Astrocyte (in vitro differentiated cells and primary cell): ENCODE measurements at regions not wholly inside any gene's neighbourhood (a gene's known extent, or its start where the extent isn't known, plus 50 kb on each side); places are given as distances from the start of the nearest gene placed in this dataset.

Experiments used
- DNase-seq: peaks from one replicate; pipeline ENCODE4 v3.0.0-alpha.2; 2010; ENCODE audit warnings: low read depth
- FAIRE-seq: peaks from 2 replicates; lab custom pipeline; 2011; peaks lifted over from hg19 to GRCh38; lab: Jason Lieb, UNC
- H2AFZ ChIP-seq: 2 replicates; pipeline ENCODE4 v1.6.0; 2012; ENCODE audit warnings: low read depth, low read length, inconsistent platforms
- H3K27ac ChIP-seq: 2 replicates; pipeline ENCODE4 v1.5.1; 2011; ENCODE audit warnings: low read depth, low read length, inconsistent platforms
- H3K27me3 ChIP-seq: 2 replicates; pipeline ENCODE4 v1.6.0; 2011; ENCODE audit warnings: low read length, inconsistent platforms; ENCODE audit not compliant: insufficient read depth
- H3K36me3 ChIP-seq: 2 replicates; pipeline ENCODE4 v1.5.1; 2011; ENCODE audit warnings: low read length, inconsistent platforms; ENCODE audit not compliant: insufficient read depth
- H3K4me1 ChIP-seq: 2 replicates; pipeline ENCODE4 v1.5.1; 2011; ENCODE audit warnings: low read length, inconsistent platforms; ENCODE audit not compliant: insufficient read depth
- H3K4me2 ChIP-seq: 2 replicates; pipeline ENCODE4 v1.6.0; 2012; ENCODE audit warnings: low read length, inconsistent platforms
- H3K4me3 ChIP-seq: 2 replicates; pipeline ENCODE4 v1.5.1; 2011; ENCODE audit warnings: low read depth, mild to moderate bottlenecking, low read length, inconsistent platforms; ENCODE audit not compliant: insufficient read depth
- H3K79me2 ChIP-seq: 2 replicates; pipeline ENCODE4 v1.6.0; 2012; ENCODE audit warnings: mild to moderate bottlenecking, low read length, inconsistent platforms; ENCODE audit not compliant: insufficient read depth
- H3K9ac ChIP-seq: 2 replicates; pipeline ENCODE4 v1.6.0; 2012; ENCODE audit warnings: mild to moderate bottlenecking, low read length, inconsistent platforms
- H3K9me3 ChIP-seq: 2 replicates; pipeline ENCODE4 v1.5.1; 2012; ENCODE audit warnings: low read depth, mild to moderate bottlenecking, low read length, inconsistent platforms; ENCODE audit not compliant: insufficient read depth
- H4K20me1 ChIP-seq: 2 replicates; pipeline ENCODE4 v1.6.0; 2012; ENCODE audit warnings: low read length, inconsistent platforms; ENCODE audit not compliant: insufficient read depth
- H3K27ac Mint-ChIP-seq: one replicate; pipeline ENCODE4 v1.8.0; 2021; ENCODE audit warnings: mild to moderate bottlenecking, mixed read lengths; ENCODE audit not compliant: unreplicated experiment
- H3K27me3 Mint-ChIP-seq: one replicate; pipeline ENCODE4 v1.8.0; 2021; ENCODE audit warnings: low read depth, mixed read lengths; ENCODE audit not compliant: unreplicated experiment
- H3K36me3 Mint-ChIP-seq: one replicate; pipeline ENCODE4 v1.8.0; 2021; ENCODE audit warnings: low read depth, mixed read lengths; ENCODE audit not compliant: unreplicated experiment
- H3K4me1 Mint-ChIP-seq: one replicate; pipeline ENCODE4 v1.8.0; 2021; ENCODE audit warnings: low read depth, mixed read lengths; ENCODE audit not compliant: unreplicated experiment
- H3K4me3 Mint-ChIP-seq: one replicate; pipeline ENCODE4 v1.8.0; 2021; ENCODE audit warnings: mild to moderate bottlenecking, moderate library complexity, mixed read lengths; ENCODE audit not compliant: unreplicated experiment
- H3K9me3 Mint-ChIP-seq: one replicate; pipeline ENCODE4 v1.8.0; 2021; ENCODE audit warnings: mild to moderate bottlenecking, mixed read lengths; ENCODE audit not compliant: unreplicated experiment
- CTCF ChIP-seq: IDR thresholded peaks from 2 replicates; pipeline ENCODE4 v1.5.1; 2011; ENCODE audit warnings: low read depth, mild to moderate bottlenecking, inconsistent platforms, low read length, moderate library complexity; ENCODE audit not compliant: insufficient read depth
- EZH2 ChIP-seq: IDR thresholded peaks from 2 replicates; pipeline ENCODE4 v1.6.1; 2012; ENCODE audit warnings: mild to moderate bottlenecking, low read length, inconsistent platforms; ENCODE audit not compliant: insufficient read depth

- Histone ChIP-seq H3K79me2 (no peaks in the 10 kb centered on the region), H3K4me3 (no peak overlapping the region), H3K4me2 (no peak overlapping the region), H2AFZ (no peak overlapping the region), H3K4me1 (no peaks in the 10 kb centered on the region), H3K9ac (no peak overlapping the region), H3K9me3 (no peaks in the 10 kb centered on the region), H3K36me3 (no peaks in the 10 kb centered on the region), H3K27me3 (no peaks in the 10 kb centered on the region), H3K27ac (no peak overlapping the region), H4K20me1 (no peaks in the 10 kb centered on the region)
- DNase-seq (no peak), FAIRE-seq (no peak)
- H3K4me3 Mint-ChIP-seq, result no peak overlapping the region
- peaks cover 3% of the 10 kb centered on the region for H3K9me3 Mint-ChIP-seq
- H3K27ac Mint-ChIP-seq, result no peak overlapping the region
- no peaks in the 10 kb centered on the region for H3K36me3 Mint-ChIP-seq
- H3K27me3 Mint-ChIP-seq, result no peaks in the 10 kb centered on the region
- no peak for TF ChIP-seq EZH2
- no peak for TF ChIP-seq CTCF
- H3K4me1 Mint-ChIP-seq, result no peaks in the 10 kb centered on the region
Observed at GRCh38 chr2:208552943-208553342, 146.4 kb downstream of the PTH2R start.

- no peak for TF ChIP-seq CTCF
- no peak for TF ChIP-seq EZH2
Observed at GRCh38 chr2:208556983-208557484, 150.4 kb downstream of the PTH2R start.

GRCh38 chr2:208565690-208566416 lies 159.3 kb downstream of the PTH2R start:
- Histone ChIP-seq H2AFZ (no peak overlapping the region), H3K27ac (no peak overlapping the region), H3K27me3 (no peaks in the 10 kb centered on the region), H3K9ac (no peak overlapping the region), H3K4me2 (no peak overlapping the region), H4K20me1 (no peaks in the 10 kb centered on the region), H3K4me1 (no peaks in the 10 kb centered on the region), H3K36me3 (no peaks in the 10 kb centered on the region), H3K79me2 (no peaks in the 10 kb centered on the region), H3K9me3 (no peaks in the 10 kb centered on the region), H3K4me3 (no peak overlapping the region)
- peaks cover 3% of the 10 kb centered on the region for H3K9me3 Mint-ChIP-seq
- H3K36me3 Mint-ChIP-seq, result no peaks in the 10 kb centered on the region
- TF ChIP-seq EZH2 (no peak), CTCF (no peak)
- DNase-seq, result no peak
- no peak overlapping the region for H3K4me3 Mint-ChIP-seq
- no peak for FAIRE-seq
- H3K27ac Mint-ChIP-seq, result no peak overlapping the region
- H3K27me3 Mint-ChIP-seq, result no peaks in the 10 kb centered on the region
- no peaks in the 10 kb centered on the region for H3K4me1 Mint-ChIP-seq

More at GRCh38 chr2:208556983-208557484, 150.4 kb downstream of the PTH2R start:
- H3K9me3 Mint-ChIP-seq, result peaks cover 1% of the 10 kb centered on the region
- H3K4me1 ChIP-seq, result no peaks in the 10 kb centered on the region
- H3K4me3 Mint-ChIP-seq, result no peak overlapping the region
- H3K4me2 ChIP-seq, result no peak overlapping the region
- H3K36me3 ChIP-seq, result no peaks in the 10 kb centered on the region
- no peak overlapping the region for H3K27ac ChIP-seq
- H4K20me1 ChIP-seq, result no peaks in the 10 kb centered on the region
- H3K27me3 ChIP-seq, result no peaks in the 10 kb centered on the region
- H3K4me1 Mint-ChIP-seq, result no peaks in the 10 kb centered on the region
- H3K27me3 Mint-ChIP-seq, result no peaks in the 10 kb centered on the region
- no peak overlapping the region for H2AFZ ChIP-seq
- no peaks in the 10 kb centered on the region for H3K36me3 Mint-ChIP-seq
- FAIRE-seq, result no peak
- H3K27ac Mint-ChIP-seq, result no peak overlapping the region
- no peaks in the 10 kb centered on the region for H3K9me3 ChIP-seq
- no peak overlapping the region for H3K4me3 ChIP-seq
- DNase-seq, result no peak
- H3K79me2 ChIP-seq, result no peaks in the 10 kb centered on the region
- H3K9ac ChIP-seq, result no peak overlapping the region
